Body of pancreas (tissue), 4 donors: ENCODE measurements at regions not wholly inside any gene's neighbourhood (a gene's known extent, or its start where the extent isn't known, plus 50 kb on each side); places are given as distances from the start of the nearest gene placed in this dataset.

Source experiments
- CTCF ChIP-seq, 7 experiments: fragments of 450-650 bp in 4 of 7; fragments of 200-600 bp in 3 of 7; sonication (generic) in 3 of 7; IDR thresholded peaks; one replicate each; pipeline ENCODE4 v1.5.1; 2016 to 2019; ENCODE audit warnings: antibody characterized with exemption in 7 of 7
- POLR2A ChIP-seq, 3 donors: fragments of 450-650 bp; IDR thresholded peaks; one replicate each; pipeline ENCODE4 v1.6.1; 2016; ENCODE audit warnings: antibody characterized with exemption in 3 of 3, mild to moderate bottlenecking in 2 of 3

GRCh38 chr12:58186401-58186800 lies 245.0 kb downstream of the ATP23 start:
- no peak for TF ChIP-seq CTCF (IDR thresholded peaks at IDR 0.05)
- no peak for TF ChIP-seq POLR2A (IDR thresholded peaks at IDR 0.05)
